HCT116 (cell line): ENCODE measurements at regions not wholly inside any gene's neighbourhood (a gene's known extent, or its start where the extent isn't known, plus 50 kb on each side); places are given as distances from the start of the nearest gene placed in this dataset.
A peak's percentile ranks its signal among the peaks of the same experiment; 100 is the strongest.

ENCODE experiments used
- ATAC-seq: fragments of 200-7000 bp; cut with Tn5 transposase; 2 replicates; pipeline ENCODE4 v1.9.1; 2020; ENCODE audit warnings: mild to moderate bottlenecking, moderate library complexity
- BruUV-seq: library from RNA; stranded (reverse); fragments of 400-500 nt; replicated peaks from 2 replicates; lab custom pipeline; 2021; lab: Mats Ljungman, UMichigan
- CTCF ChIA-PET: fragments of 300-600 bp; sonication (Branson Sonifier 250); formaldehyde crosslinking; loops from one replicate; lab custom pipeline; 2021; ENCODE audit warnings: antibody characterized with exemption; lab: Charles Lee
- POLR2A ChIA-PET: fragments of 300-600, 350-600 bp; sonication (Branson Sonifier 250); formaldehyde crosslinking; loops from one replicate; lab custom pipeline; 2021; ENCODE audit warnings: antibody characterized with exemption; lab: Charles Lee
- RAD21 ChIA-PET, 2 experiments: fragments of 300-600 bp; sonication (Branson Sonifier 250); formaldehyde crosslinking; loops; one replicate each; lab custom pipeline; 2023; ENCODE audit warnings: low total read pairs in 2 of 2; ENCODE audit not compliant: uncharacterized antibody in 2 of 2, unreplicated experiment in 2 of 2, low non-redundant PET in 1 of 2; lab: Charles Lee
- DNase-seq: peaks from one replicate; pipeline ENCODE4 v3.0.0-alpha.2; 2010; ENCODE audit warnings: low read depth, low spot score
- H2AFZ ChIP-seq: fragments of 200-600 bp; shearing (Covaris generic), sonication (generic); 2 replicates; pipeline ENCODE4 v1.6.1; 2017; ENCODE audit warnings: low read depth, mixed run types, mixed read lengths, antibody characterized with exemption, low read length; ENCODE audit not compliant: poor library complexity, severe bottlenecking
- H3K27ac ChIP-seq: 2 replicates; pipeline ENCODE4 v1.5.1; 2012; ENCODE audit warnings: low read depth, low read length
- H3K27me3 ChIP-seq: fragments of 200-600 bp; sonication (generic); 2 replicates; pipeline ENCODE4 v1.6.1; 2016; ENCODE audit warnings: mixed run types, low read length, mixed read lengths; ENCODE audit not compliant: insufficient read depth
- H3K36me3 ChIP-seq, 2 experiments: fragments of 200-500 bp in 1 of 2; fragments of 200-600 bp in 1 of 2; sonication (Bioruptor generic) in 1 of 2; sonication (generic) in 1 of 2; 2 replicates each; pipeline versions ENCODE4 v1.5.1 to v1.6.1; 2014 to 2016; ENCODE audit warnings: low read length in 2 of 2, inconsistent platforms in 1 of 2, mixed read lengths in 1 of 2, mixed run types in 1 of 2; ENCODE audit not compliant: insufficient read depth in 2 of 2, control insufficient read depth in 1 of 2
- H3K4me1 ChIP-seq, 2 experiments: fragments of 200-600 bp in 1 of 2; sonication (generic) in 1 of 2; 2 replicates each; pipeline versions ENCODE4 v1.5.1 to v1.6.1; 2012 to 2017; ENCODE audit warnings: low read length in 2 of 2, inconsistent platforms in 1 of 2, mild to moderate bottlenecking in 1 of 2, mixed read lengths in 1 of 2, mixed run types in 1 of 2, moderate library complexity in 1 of 2; ENCODE audit not compliant: insufficient read depth in 2 of 2, control insufficient read depth in 1 of 2
- H3K4me2 ChIP-seq: fragments of 200-600 bp; sonication (generic); 2 replicates; pipeline ENCODE4 v1.6.1; 2017; ENCODE audit warnings: mixed run types, low read length, mixed read lengths
- H3K4me3 ChIP-seq, 2 experiments: fragments of 200-600 bp in 1 of 2; sonication (generic) in 1 of 2; replicated peaks in 1 of 2; 2 replicates each; pipeline ENCODE4 v1.5.1; 2011 to 2016; ENCODE audit warnings: low read length in 2 of 2, control low read depth in 1 of 2, low read depth in 1 of 2, mild to moderate bottlenecking in 1 of 2, mixed read lengths in 1 of 2, mixed run types in 1 of 2
- H3K79me2 ChIP-seq: fragments of 200-600 bp; sonication (generic); 2 replicates; pipeline ENCODE4 v1.6.1; 2017; ENCODE audit warnings: mild to moderate bottlenecking, mixed run types, low read length, moderate library complexity, mixed read lengths; ENCODE audit not compliant: insufficient read depth
- H3K9ac ChIP-seq: fragments of 200-600 bp; sonication (generic); 2 replicates; pipeline ENCODE4 v1.6.1; 2016; ENCODE audit warnings: low read length, mixed read lengths
- H3K9me2 ChIP-seq: fragments of 200-600 bp; sonication (generic), shearing (Covaris generic); 2 replicates; pipeline ENCODE4 v1.6.1; 2017; ENCODE audit warnings: mixed run types, mild to moderate bottlenecking, moderate library complexity; ENCODE audit not compliant: insufficient read depth
- H3K9me3 ChIP-seq, 2 experiments: fragments of 200-500 bp in 1 of 2; fragments of 200-600 bp in 1 of 2; sonication (Bioruptor generic) in 1 of 2; sonication (generic) in 1 of 2; 2 replicates each; pipeline ENCODE4 v1.6.1; 2014 to 2017; ENCODE audit warnings: low read length in 2 of 2, mixed read lengths in 2 of 2, inconsistent platforms in 1 of 2, low read depth in 1 of 2, mild to moderate bottlenecking in 1 of 2, mixed run types in 1 of 2, moderate library complexity in 1 of 2; ENCODE audit not compliant: control insufficient read depth in 1 of 2, insufficient read depth in 1 of 2
- H4K20me1 ChIP-seq: fragments of 200-600 bp; sonication (generic), shearing (Covaris generic); 2 replicates; pipeline ENCODE4 v1.6.1; 2017; ENCODE audit warnings: mixed run types, mild to moderate bottlenecking, moderate library complexity; ENCODE audit not compliant: insufficient read depth
- CBX3 ChIP-seq: IDR thresholded peaks from 2 replicates; pipeline ENCODE4 v1.6.1; 2012; ENCODE audit warnings: low read depth
- CEBPB ChIP-seq: IDR thresholded peaks from 2 replicates; pipeline ENCODE4 v1.6.1; 2012; ENCODE audit warnings: low read depth
- CTCF ChIP-seq, 3 experiments: fragments of 200-600 bp in 1 of 3; sonication (generic) in 1 of 3; IDR thresholded peaks in 2 of 3; conservative IDR thresholded peaks in 1 of 3; 2 replicates each; pipeline ENCODE4 v1.5.1; 2012 to 2017; ENCODE audit warnings: low read depth in 2 of 3, low read length in 2 of 3, antibody characterized with exemption in 1 of 3, borderline replicate concordance in 1 of 3, control low read depth in 1 of 3, mild to moderate bottlenecking in 1 of 3, mixed read lengths in 1 of 3, mixed run types in 1 of 3, moderate library complexity in 1 of 3; ENCODE audit not compliant: insufficient read depth in 1 of 3
- EGR1 ChIP-seq: IDR thresholded peaks from 2 replicates; pipeline ENCODE4 v1.6.1; 2012; ENCODE audit warnings: low read depth
- EZH2 ChIP-seq: fragments of 200-600 bp; sonication (generic); IDR thresholded peaks from 2 replicates; pipeline ENCODE4 v1.6.1; 2017; ENCODE audit warnings: antibody characterized with exemption, mixed run types
- EZH2phosphoT487 ChIP-seq: fragments of 200-600 bp; IDR thresholded peaks from 2 replicates; pipeline ENCODE4 v1.6.1; 2018; ENCODE audit warnings: antibody characterized with exemption, borderline replicate concordance
- FOSL1 ChIP-seq: IDR thresholded peaks from 2 replicates; pipeline ENCODE4 v1.6.1; 2012; ENCODE audit warnings: low read depth
- JUND ChIP-seq: IDR thresholded peaks from 2 replicates; pipeline ENCODE4 v1.6.1; 2012
- MAX ChIP-seq: IDR thresholded peaks from 2 replicates; pipeline ENCODE4 v1.6.1; 2012
- RAD21 ChIP-seq: IDR thresholded peaks from 2 replicates; pipeline ENCODE4 v1.6.1; 2012; ENCODE audit warnings: low read depth, mild to moderate bottlenecking
- REST ChIP-seq: IDR thresholded peaks from 2 replicates; pipeline ENCODE4 v1.6.1; 2012; ENCODE audit warnings: low read depth
- SIN3A ChIP-seq: IDR thresholded peaks from 2 replicates; pipeline ENCODE4 v1.6.1; 2012; ENCODE audit warnings: low read depth
- SP1 ChIP-seq: IDR thresholded peaks from 2 replicates; pipeline ENCODE4 v1.6.1; 2012; ENCODE audit warnings: low read depth
- ZFX ChIP-seq: fragments of 450-650 bp; IDR thresholded peaks from 2 replicates; pipeline ENCODE4 v1.6.1; 2017
- ZNF274 ChIP-seq: fragments of 200-500 bp; sonication (Bioruptor generic); IDR thresholded peaks from 2 replicates; pipeline ENCODE4 v1.6.1; 2014; ENCODE audit warnings: mild to moderate bottlenecking, low read depth, low read length, inconsistent platforms
- intact Hi-C: fragments of 100-400 bp; cut with micrococcal nuclease; formaldehyde crosslinking; loops from 2 replicates; pipeline ENCODE4 v1.10.0; 2022
- TF ChIP-seq, protein P1 (sequence below): IDR thresholded peaks from 2 replicates; pipeline ENCODE4 v1.6.1; 2012

GRCh38 chr1:185441605-185442004 lies 124.6 kb upstream of the IVNS1ABP start (continued):
- TF ChIP-seq CTCF (IDR thresholded peaks at IDR 0.05 in 2 of 3, conservative IDR thresholded peaks at IDR 0.05 in 1 of 3; ENCODE audit: borderline replicate concordance in 1 of 3, insufficient read depth in 1 of 3, low read depth in 2 of 3, low read length in 2 of 3) = no peak
- TF ChIP-seq EZH2 = no peak
- no peak for TF ChIP-seq CBX3
- no peak for TF ChIP-seq FOSL1
- TF ChIP-seq RAD21 = no peak
- no peak for TF ChIP-seq EGR1
- TF ChIP-seq, protein P1, sequence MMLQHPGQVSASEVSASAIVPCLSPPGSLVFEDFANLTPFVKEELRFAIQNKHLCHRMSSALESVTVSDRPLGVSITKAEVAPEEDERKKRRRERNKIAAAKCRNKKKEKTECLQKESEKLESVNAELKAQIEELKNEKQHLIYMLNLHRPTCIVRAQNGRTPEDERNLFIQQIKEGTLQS = no peak
- no peak for TF ChIP-seq EZH2phosphoT487

- Histone ChIP-seq H3K9ac (no peak overlapping the region), H3K9me3 (no peaks in the 10 kb centered on the region), H3K27me3 (no peaks in the 10 kb centered on the region), H3K4me1 (peaks cover 0 to 12% of the 10 kb centered on the region in 2 experiments; a peak in 2 of 4 replicates), H3K4me2 (0 out of 2 replicates have a peak overlapping the region, but pooled peaks have one; percentile 6), H2AFZ (peak overlapping the region; percentile 48), H4K20me1 (no peaks in the 10 kb centered on the region), H3K79me2 (no peaks in the 10 kb centered on the region), H3K4me3 (no peak overlapping the region), H3K27ac (no peak overlapping the region), H3K9me2 (no peaks in the 10 kb centered on the region; the same call in 1 of the 2 replicates), H3K36me3 (no peaks in the 10 kb centered on the region)
- no peak for ATAC-seq
- no peak for DNase-seq
- ChIA-PET RAD21 (no interaction called here), POLR2A (no interaction called here), CTCF (no interaction called here)
- intact Hi-C loops = no loop called here
- no TSS peak for BruUV-seq
- TF ChIP-seq RAD21 (no peak), SP1 (no peak), ZNF274 (no peak), REST (no peak), CEBPB (no peak), MAX (no peak), ZFX (no peak), SIN3A (no peak), JUND (no peak), CBX3 (no peak), EZH2phosphoT487 (no peak)
- TF ChIP-seq, protein P1 = no peak
Observed at GRCh38 chr1:185440877-185441276, 123.8 kb upstream of the IVNS1ABP start.
